C4-2B (cell line): ENCODE measurements at regions not wholly inside any gene's neighbourhood (a gene's known extent, or its start where the extent isn't known, plus 50 kb on each side); places are given as distances from the start of the nearest gene placed in this dataset.

Source experiments
- ZFX ChIP-seq: fragments of 450-650 bp; IDR thresholded peaks from 2 replicates; pipeline ENCODE4 v1.6.1; 2017
- TF ChIP-seq, protein P1 (sequence below): fragments of 450-650 bp; conservative IDR thresholded peaks from 2 replicates; pipeline ENCODE4 v1.5.1; 2017; ENCODE audit warnings: mild to moderate bottlenecking

DNA sequence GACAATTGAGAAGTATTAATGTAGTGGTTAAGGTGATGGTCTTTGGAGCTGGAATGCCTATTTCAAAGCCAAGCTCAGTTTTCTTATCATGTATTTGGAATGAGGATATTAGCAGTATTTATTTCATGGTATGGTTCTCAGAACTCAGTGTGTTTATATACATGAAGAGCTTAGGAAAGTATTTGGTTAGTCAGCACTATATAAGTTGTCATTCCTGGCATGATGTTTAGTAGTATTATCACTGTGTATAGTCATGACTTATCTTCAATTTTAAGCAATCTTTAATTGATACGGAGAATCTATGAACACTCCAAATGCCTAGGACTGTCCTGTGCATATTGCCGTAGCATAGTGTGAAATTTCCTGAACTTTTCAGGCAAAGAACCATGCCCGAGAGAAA, 501.9 kb upstream of the USP24 start:
- TF ChIP-seq, protein P1, sequence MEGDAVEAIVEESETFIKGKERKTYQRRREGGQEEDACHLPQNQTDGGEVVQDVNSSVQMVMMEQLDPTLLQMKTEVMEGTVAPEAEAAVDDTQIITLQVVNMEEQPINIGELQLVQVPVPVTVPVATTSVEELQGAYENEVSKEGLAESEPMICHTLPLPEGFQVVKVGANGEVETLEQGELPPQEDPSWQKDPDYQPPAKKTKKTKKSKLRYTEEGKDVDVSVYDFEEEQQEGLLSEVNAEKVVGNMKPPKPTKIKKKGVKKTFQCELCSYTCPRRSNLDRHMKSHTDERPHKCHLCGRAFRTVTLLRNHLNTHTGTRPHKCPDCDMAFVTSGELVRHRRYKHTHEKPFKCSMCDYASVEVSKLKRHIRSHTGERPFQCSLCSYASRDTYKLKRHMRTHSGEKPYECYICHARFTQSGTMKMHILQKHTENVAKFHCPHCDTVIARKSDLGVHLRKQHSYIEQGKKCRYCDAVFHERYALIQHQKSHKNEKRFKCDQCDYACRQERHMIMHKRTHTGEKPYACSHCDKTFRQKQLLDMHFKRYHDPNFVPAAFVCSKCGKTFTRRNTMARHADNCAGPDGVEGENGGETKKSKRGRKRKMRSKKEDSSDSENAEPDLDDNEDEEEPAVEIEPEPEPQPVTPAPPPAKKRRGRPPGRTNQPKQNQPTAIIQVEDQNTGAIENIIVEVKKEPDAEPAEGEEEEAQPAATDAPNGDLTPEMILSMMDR: no peak
- no peak for TF ChIP-seq ZFX
